Breast epithelium (tissue), 3 donors: ENCODE measurements at regions not wholly inside any gene's neighbourhood (a gene's known extent, or its start where the extent isn't known, plus 50 kb on each side); places are given as distances from the start of the nearest gene placed in this dataset.

Source experiments
- CTCF ChIP-seq, 3 donors: fragments of 450-650 bp; IDR thresholded peaks; one replicate each; pipeline ENCODE4 v1.5.1; 2016 to 2017; ENCODE audit warnings: antibody characterized with exemption in 3 of 3, mild to moderate bottlenecking in 3 of 3, moderate library complexity in 3 of 3
- POLR2A ChIP-seq: fragments of 450-650 bp; IDR thresholded peaks from one replicate; pipeline ENCODE4 v1.6.1; 2016; ENCODE audit warnings: antibody characterized with exemption, mild to moderate bottlenecking, moderate library complexity

- TF ChIP-seq CTCF (IDR thresholded peaks at IDR 0.05), result no peak
- TF ChIP-seq POLR2A, result no peak
These were observed 59.3 kb upstream of the JAG1 start for GRCh38 chr20:10733122-10733521.
